ENCODE measurements at regions not wholly inside any gene's neighbourhood (a gene's known extent, or its start where the extent isn't known, plus 50 kb on each side); places are given as distances from the start of the nearest gene placed in this dataset.
"Not testable (repeated sequence)": the region's sequence is repeated elsewhere in the genome, so short reads cannot be mapped to it uniquely, and the experiment has no call there.

DNA sequence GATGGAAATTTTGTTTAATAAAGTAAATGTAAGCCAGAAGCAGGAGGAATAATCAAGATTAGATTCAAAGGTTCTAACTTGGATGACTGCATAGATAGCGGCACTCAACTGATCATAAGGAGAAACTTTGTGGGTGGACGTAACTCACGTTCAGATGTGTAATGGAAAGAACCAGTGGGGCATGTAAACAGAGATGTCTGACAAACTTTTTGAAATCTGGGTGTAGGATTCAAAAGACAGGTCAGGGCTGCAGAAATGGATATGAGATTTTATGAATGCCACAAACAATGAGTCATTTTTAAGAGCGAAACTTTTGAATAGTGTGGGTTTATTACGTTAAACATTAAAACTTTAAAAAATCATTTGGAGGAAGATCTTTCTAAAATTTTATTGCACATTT lies 375.6 kb downstream of the GBA3 start:
- DNase-seq, result no peak

DNA sequence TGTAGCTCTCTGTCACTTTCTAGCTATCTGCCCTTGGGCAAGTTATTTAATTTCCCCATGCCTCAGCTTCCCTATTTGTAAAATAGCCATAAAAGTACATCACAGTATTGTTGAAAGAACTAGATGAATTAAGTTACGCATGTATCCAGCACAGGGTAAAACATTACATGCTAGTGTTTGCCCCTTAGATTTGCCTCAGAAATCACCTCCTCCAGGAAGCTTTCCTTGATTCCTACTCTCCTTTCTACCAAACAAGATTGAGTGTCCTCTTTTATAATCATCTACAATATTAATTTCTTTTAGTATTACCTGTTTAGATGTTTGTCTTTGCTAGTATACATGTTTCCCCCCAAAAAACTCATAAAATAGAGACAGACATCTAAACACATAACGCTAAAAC lies 369.5 kb downstream of the GBA3 start:
- no peak for DNase-seq

DNA sequence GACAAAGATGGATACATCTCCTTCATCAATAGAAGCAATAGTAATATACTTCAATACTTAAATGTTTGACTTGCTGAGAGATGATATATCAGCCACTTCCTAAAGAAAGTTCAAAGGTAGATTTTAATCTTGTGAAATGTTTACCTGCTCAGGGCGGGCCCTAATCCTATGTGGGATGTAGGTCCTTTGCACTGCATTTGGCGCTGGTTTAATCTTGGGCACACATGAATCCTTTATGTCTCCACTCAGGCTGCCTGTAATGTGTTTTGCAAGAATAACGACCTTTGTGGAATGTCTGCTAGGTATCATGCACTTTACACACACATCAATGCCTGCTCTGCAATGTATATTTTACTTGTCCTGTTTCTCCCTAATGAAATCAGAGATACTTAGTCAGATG lies 368.7 kb downstream of the GBA3 start:
- DNase-seq, result no peak

DNA sequence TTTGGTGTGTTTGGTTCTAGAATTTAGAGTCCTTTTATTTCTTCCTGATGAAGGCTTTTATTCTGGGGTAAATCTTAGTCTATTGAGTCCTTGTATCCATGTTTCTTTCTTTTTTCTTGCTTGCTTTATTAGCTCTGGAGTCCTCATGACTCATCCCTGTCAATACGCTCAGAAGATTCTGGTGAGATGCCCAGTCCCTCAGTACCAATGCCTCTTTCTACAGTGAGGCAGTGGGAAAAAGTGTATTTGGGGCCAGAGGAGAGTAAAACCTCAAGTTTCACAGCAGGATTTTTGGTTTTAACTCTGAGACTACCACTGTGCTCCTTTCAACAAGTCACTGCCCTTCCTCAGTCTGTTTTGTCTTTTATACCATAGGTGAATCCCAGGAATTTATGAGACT lies 368.0 kb downstream of the GBA3 start:
- no peak for DNase-seq

DNA sequence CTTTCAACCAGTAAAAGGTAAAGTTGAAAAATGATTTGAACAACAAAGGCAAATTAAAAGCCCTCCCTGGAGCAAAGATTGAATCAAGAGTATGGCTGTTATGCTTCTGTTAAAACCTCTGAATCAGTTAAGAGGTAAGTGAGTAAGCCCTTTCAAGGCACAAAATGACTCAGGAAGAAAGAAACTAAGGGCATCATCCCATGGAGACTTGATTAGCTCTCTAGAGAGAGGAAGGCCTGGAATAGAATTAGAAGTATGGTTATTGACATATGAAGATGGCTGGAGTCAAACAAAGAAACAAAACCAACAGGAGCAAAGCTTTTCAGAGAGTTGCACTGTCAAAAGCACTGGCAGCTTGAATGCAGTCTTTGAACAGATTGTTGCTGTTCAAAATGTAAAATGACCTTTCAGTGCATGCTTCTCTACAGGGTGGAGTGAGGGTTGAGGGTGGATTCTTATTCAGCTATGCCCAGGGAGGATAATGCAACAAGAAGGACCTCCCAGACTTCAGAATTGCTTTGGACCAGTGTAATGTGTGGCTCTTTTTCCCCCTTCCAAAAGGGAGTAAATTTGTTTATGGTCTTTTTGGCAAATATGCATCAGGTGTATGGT lies 365.5 kb downstream of the GBA3 start:
- no peak for DNase-seq

DNA sequence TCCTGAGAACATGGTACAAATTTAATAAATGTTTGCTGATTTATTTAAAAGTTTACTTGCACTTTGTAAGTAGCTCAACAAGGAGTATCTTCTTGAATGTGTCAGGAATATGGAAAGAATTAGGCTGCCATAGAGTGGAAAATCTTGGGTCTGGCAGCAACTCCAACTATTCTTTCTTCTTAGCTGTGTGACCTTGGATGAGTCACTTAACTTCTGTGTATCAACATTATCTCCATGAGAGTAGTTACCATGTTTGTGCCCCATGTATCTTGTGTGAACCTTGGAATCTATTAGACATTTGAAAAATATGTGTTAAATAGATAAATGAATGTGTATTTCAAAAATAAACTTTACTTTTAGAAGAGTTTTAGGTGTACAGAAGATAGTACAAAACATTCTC lies 348.8 kb downstream of the GBA3 start:
- DNase-seq, result no peak

DNA sequence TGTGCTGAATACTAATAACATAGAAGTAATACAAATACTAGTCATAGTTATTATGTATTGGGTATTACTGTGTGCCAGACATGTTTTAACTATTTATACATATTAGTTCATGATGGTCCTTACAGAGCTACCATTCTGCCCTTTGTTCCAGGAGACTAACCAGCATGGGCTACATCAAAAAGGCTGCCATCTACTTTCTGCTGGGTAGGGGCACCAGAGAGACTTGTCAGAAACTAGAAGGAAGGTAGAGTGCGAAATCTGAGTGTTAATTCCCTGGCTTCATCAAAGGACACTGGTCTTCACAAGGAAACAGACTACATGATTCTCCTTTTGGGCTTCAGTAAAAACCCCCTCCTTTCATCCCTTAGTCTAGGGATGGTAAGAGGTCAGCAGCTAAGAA lies 347.8 kb downstream of the GBA3 start:
- no peak for DNase-seq

DNA sequence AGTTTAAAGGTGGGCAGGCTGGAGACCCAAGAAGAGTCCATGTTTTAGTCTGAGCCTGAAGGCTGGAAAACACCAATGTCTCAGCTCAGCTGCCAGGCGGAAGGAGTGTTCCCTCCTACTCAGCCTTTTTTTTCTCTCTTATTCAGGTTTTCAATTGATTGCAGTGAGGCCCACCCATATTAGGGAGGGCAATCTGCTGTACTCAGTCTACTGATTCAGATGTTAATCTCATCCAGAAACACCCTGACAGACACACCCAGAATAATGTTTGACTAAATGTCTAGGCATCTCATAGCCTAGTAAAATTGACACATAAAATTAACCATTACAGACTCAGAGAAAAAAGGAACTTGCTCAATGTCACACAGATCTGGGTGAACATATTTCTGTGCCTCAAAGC lies 347.1 kb downstream of the GBA3 start:
- no peak for DNase-seq

DNA sequence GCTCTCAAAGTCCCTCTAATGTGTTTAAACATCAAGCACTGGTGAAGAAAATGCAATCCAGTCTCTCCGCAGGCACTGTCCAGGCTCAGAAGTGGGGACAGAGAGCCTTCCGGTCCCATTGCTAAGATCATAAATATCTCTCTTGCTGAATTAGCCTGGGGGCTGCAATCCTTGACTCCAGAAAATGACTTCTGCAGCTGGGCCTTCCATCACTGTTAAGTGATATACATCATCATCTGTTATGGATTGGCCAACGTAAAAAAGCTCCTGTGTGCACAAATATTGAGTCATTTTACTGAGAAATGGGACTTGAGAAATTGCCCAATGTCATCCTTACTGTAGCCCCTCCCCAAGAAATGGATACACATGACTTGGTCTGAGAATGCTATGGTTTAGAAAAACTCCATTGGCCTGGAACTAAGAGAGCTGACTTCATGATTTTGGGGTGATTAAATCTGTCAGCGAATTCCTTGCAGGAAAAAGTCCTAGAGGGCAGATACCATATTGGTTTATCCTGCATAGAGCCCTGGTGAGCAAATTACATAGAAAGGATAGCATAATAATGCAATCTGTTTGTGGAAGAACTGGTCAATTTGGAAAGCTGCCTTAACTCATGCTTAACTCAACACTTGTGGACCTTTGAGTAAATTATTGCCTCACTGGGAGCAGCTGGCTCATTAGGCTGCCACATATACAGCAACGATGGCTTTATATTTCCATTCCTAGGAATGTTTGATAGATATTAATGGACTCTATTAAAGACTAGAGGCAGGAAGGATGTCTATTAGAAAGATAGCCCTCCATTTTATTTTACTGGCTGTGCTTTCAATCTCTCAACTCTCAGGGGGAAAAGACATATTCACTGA lies 346.1 kb downstream of the GBA3 start:
- no peak for DNase-seq

DNA sequence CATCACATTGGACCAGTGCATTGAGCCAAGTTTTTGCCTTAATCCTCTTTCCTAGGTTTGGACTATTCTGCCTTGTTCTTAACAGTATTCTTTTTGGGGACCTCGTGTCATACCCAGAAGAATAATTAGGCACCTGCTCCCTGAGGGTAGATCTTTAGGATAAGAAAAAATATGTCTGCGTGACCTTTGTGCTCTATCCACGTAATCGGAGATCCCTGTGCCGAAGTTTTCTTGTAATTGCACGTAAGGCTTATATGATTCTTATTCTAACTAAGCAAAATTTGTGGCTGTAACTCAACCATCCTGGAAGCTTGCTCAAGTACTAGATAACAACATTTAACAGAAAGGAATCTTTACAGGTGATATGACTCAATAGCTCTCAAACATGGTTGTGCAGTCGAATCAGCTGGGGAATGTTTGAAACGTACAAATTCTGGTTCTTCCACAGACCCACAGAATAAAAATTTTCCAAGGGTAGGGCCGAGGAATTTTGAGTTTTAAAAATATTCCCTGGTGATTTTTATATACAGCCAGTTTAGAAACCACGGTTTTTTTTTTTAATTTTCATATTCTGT lies 344.3 kb downstream of the GBA3 start:
- no peak for DNase-seq

DNA sequence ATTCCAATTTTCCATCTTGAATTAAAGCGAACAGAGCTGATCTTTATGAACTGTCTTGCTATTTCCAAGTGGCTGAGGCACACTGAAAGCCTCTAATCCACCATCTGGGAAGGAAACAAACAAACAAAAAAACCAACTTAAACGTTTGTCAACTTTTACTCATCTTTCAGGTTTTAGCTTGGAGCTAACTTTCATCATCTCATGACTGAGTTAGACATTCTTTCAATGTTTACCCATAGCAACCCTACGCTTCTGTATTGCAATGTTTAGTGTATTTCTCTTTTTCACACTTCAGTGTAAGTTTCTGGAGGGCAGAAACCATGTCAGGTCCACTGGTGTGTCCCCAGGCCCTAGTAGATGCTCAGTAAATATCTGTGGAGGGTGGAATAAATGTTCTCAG lies 343.8 kb downstream of the GBA3 start:
- DNase-seq, result no peak

DNA sequence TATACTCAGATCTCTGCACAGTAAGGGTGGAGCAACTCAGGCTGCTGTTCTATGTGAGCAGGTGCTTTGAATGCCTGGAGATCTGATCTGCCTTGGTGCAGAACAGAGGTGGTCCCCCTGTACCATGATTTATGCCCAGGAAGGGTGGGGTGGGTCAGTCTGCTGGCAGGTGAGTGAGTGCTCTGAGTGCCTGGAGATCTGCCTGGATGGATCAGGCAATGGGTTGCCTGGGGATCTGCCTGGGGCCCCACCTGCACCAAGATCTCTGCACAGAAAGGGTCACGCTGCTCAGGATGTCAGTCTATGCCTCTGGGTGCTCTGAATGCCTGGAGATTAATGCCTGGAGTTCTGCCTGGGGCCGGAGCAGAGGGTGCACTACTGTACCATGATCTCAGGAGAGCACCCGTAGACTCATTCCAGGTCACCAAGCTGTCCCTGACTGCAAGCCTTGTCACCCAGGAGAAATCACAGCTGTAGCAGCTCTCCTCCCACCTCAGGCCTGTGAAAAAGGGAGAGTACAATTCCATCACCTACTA lies 342.9 kb downstream of the GBA3 start:
- no peak for DNase-seq

DNA sequence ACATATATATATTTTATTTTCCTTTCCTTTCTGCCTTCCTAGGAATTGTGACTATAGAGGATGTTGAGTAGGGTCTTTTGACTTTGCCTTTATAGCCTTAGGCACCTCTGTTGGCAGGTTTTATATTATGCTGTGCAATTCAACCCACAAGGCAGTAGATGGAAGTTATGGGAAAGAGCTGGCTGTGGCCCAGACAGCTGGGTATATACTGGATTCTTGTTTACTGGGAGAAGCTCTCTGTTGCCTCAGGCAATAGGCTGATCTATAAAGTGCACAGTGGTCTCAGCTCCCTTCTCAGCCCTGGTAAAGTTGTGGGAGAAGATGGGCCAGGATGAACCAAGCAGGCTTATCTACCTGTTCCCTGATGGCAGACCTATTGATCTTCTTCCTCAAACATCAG lies 342.0 kb downstream of the GBA3 start:
- no peak for DNase-seq

DNA sequence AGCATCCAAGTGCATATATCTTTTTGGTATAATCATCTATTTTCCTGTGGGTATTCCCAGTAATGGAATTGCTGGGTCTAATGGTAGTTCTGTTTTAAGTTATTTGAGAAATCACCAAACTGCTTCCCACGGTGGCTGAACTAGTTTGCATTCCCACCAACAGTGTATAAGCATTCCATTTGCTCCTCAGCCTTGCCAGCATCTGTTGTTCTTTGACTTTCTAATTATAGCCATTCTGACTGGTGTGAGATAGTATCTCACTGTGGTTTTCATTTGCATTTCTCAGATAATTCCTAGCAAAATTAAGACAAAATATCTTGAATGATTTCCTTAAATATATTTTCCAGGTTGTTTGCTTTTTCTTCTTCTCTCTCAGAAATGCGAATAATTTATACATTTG lies 341.1 kb downstream of the GBA3 start:
- no peak for DNase-seq

DNA sequence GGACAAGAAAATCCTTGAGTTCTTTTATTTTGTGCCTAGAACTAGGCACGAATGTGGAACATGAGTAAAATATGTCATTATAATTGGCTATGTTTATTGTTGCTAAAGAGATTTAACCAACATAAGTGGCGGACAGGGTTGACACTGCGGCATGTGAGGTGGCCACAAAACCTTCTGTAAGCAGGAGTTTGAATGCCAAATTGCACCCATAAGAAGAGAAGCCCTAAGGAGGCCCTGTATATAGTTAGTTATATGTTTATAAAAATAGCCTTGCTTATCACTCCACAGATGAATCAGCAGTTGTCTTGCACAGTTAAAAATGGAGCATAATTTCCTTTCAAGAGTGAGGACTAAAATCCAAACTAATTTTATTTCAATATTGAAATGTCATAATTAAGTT lies 336.1 kb downstream of the GBA3 start:
- DNase-seq, result no peak

DNA sequence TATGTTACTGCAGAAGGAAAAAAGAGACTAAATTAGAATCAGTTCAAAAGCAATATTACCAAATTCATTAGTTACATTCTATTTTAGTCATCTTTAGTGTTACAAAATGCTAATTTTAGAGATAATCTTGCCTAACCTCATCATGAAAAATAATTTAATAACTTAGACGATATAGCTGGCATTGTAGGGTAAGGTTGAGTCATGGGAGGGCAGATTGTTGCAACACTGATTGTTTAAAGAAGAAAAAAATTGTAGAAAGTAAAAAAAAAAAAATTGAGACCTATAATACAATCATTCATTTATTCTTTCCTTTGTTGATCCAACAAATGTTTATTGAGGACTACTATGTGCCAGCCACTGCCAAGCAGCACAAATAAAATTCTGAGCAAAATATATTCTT lies 330.9 kb downstream of the GBA3 start:
- DNase-seq, result no peak

DNA sequence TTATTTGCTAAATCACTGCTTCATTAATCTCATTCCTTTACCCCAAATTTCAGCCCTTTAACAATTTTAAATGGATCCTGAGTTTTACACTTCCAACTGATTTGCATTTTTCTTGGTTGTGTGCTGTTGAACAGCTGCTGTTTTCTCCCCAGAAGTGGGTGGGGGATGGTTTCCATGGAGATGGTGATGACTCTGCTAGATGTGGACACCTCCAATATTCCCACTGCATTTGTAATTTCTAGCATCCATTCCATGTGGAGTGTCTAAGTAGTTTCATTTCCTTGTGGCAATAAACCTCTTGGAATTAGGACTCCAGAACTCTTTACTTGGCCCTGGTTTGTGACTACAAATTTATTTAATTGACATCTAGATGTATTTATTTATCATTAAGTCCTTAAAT lies 330.4 kb downstream of the GBA3 start:
- DNase-seq, result peak; percentile 55

DNA sequence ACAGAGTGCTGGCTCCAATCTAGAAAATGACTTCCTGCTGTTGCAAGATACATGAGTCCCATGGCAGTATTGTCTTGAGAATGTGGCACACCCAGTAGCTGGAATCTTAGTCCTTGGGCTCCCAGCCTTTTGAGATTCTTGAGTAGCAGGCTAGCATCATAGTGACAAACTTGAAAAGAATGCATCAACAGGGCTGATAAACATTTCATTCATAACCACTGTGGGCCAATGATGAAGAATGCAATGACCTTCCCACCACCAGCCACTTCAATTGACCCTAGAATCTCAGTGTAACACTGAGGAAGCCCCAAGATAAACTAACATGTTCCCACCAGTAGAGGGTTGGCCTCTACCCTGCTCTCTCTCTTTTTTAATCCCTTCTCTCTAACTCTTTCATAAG lies 329.3 kb downstream of the GBA3 start:
- no peak for DNase-seq

DNA sequence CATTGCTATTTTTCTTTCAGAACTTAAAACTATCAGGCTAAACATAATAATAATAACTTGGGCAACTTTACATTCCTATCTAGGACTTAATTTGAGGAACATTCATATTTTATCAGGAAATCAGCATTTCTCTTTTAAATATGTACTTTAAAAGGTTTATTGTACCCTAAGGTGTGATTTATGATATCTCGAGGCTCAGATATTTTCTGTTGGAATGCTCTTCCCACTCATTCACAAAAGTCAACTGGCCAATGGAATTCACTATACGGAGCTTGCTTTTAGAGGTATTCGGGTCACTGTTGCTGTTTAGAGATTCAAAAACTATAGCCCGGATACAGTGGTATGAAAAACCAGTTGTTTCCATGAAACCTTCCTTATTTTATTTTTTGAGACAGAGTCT lies 328.3 kb downstream of the GBA3 start:
- no peak for DNase-seq

DNA sequence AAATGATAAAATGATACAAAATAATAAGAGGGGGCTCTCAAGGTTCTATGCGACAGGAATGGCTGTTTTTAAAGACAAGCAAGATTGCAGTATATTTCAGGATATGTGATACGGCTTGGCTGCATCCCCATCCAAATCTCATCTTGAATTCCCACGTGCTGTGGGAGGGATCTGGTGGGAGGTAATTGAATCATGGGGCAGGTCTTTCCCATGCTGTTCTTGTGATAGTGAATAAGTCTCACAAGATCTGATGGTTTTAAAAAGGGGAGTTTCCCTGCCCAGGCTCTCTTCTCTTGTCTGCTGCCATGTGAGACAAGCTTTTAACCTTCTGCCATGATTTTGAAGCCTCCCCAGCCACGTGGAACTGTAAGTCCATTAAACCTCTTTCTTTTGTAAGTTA lies 327.7 kb downstream of the GBA3 start:
- DNase-seq, result not testable (repeated sequence)

DNA sequence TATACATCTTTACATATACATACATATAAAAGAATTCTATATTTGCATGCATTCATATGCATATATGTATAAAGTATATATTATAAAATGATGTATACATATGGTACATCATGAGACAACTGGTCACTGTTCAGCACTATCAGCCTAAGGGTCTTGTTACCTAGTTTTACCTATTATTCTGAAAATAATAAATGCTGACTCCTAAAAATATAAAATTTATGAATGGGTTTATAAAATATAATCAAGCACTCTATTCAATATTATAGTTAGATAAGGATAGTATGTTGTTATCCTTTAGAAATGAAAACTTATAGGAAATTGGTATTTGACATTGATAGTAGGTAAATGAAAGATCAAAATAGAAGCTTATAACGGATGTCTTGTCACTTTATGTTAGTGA lies 324.2 kb downstream of the GBA3 start:
- no peak for DNase-seq

DNA sequence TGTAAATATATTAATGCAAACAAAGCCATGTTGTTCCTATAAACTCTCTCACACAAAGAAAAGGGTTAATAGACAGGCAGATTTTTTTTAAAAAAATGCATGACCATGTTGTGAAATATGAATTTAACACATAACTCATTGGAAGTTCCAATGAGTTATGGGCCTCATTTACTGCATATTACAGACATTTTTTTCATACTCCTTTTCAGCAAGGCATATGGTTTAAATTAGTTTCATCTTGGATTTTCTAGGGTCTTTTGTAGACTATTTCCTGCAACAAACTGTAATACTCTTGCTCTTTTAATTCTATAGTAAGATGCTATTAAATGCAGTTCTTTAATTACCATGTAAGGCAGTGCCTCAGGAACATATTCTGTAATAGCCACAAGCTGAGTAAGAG lies 323.1 kb downstream of the GBA3 start:
- DNase-seq, result no peak

DNA sequence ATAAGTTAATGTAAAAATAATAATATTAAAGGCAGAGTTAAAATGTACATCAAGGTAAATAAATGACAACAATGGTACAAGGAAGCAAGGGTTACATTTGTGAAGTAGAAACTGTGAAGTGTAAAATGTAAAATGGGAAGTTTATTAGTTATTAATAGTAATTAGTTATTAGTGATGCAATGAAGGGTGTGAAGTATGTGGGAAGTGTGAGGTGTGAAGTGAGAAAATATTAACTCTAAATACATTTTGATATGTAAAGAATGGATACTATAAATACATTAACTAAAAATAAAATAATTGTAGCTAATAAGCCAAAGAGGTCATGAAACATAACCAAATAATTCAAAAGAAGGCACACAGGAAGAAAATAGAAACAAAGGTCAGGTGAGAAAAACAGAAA lies 316.4 kb downstream of the GBA3 start:
- DNase-seq, result no peak

DNA sequence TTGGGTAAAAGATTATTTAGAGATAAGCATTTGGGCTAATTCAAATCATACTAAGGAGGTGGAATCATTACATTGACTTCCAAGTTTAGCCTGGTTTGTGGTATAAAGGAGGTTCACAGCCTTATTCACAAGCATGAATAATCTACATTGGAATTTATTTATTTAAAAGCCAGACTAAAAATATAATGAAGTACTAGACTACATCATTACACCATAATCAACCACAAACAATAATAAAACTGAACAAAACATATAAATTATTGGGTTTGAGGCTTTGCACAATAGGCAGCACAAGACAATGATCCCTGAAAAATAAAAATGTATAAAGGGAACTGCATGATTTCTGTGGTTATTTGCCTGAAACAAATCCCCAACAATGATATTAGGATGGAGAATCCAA lies 314.0 kb downstream of the GBA3 start:
- no peak for DNase-seq

All from NCI-H1105 treated with DMSO at 0.1 percent for 48 hours (cell line).